Caco-2 (cell line): ENCODE measurements at regions not wholly inside any gene's neighbourhood (a gene's known extent, or its start where the extent isn't known, plus 50 kb on each side); places are given as distances from the start of the nearest gene placed in this dataset.

Experiments used
- BruUV-seq: library from RNA; stranded (reverse); fragments of 400-500 nt; replicated peaks from 2 replicates; lab custom pipeline; 2021; lab: Mats Ljungman, UMichigan
- CTCF ChIA-PET: fragments of 300-600 bp; sonication (Branson Sonifier 250); formaldehyde crosslinking; loops from one replicate; lab custom pipeline; 2022; ENCODE audit warnings: antibody characterized with exemption; lab: Charles Lee
- POLR2A ChIA-PET: fragments of 300-600 bp; sonication (Branson Sonifier 250); formaldehyde crosslinking; loops from one replicate; lab custom pipeline; 2022; ENCODE audit warnings: antibody characterized with exemption; lab: Charles Lee
- DNase-seq, 2 experiments: peaks; one replicate each; pipeline versions ENCODE4 v3.0.0 to v3.0.0-alpha.2; 2020 to 2022
- H3K27me3 ChIP-seq: replicated peaks from 2 replicates; pipeline ENCODE4 v1.6.0; 2011; ENCODE audit warnings: low read length; ENCODE audit not compliant: control insufficient read depth, insufficient read depth
- H3K36me3 ChIP-seq: 2 replicates; pipeline ENCODE4 v1.5.1; 2011; ENCODE audit warnings: low read length; ENCODE audit not compliant: control insufficient read depth, insufficient read depth
- H3K4me1 ChIP-seq: fragments of 250-450 bp; sonication (Bioruptor Pico); 2 replicates; pipeline ENCODE4 v1.5.1; 2020; ENCODE audit warnings: mild to moderate bottlenecking
- H3K4me3 ChIP-seq: 2 replicates; pipeline ENCODE4 v1.5.1; 2011; ENCODE audit warnings: low read depth, mild to moderate bottlenecking, control low read depth, low read length
- H3K9me3 ChIP-seq: fragments of 250-450 bp; sonication (Bioruptor Pico); 2 replicates; pipeline ENCODE4 v1.5.1; 2020; ENCODE audit warnings: mild to moderate bottlenecking, moderate library complexity
- H3K27ac Mint-ChIP-seq: one replicate; pipeline ENCODE4 v1.8.0; 2022; ENCODE audit warnings: mixed read lengths; ENCODE audit not compliant: unreplicated experiment
- H3K27me3 Mint-ChIP-seq: one replicate; pipeline ENCODE4 v1.8.0; 2022; ENCODE audit warnings: mixed read lengths; ENCODE audit not compliant: insufficient read depth, unreplicated experiment
- H3K36me3 Mint-ChIP-seq: one replicate; pipeline ENCODE4 v1.8.0; 2022; ENCODE audit warnings: mild to moderate bottlenecking, mixed read lengths; ENCODE audit not compliant: insufficient read depth, unreplicated experiment
- H3K4me1 Mint-ChIP-seq: one replicate; pipeline ENCODE4 v1.8.0; 2022; ENCODE audit warnings: low read depth, mixed read lengths; ENCODE audit not compliant: unreplicated experiment
- H3K4me3 Mint-ChIP-seq: one replicate; pipeline ENCODE4 v1.8.0; 2022; ENCODE audit warnings: mild to moderate bottlenecking, moderate library complexity, mixed read lengths; ENCODE audit not compliant: unreplicated experiment
- H3K9me3 Mint-ChIP-seq: one replicate; pipeline ENCODE4 v1.8.0; 2022; ENCODE audit warnings: mixed read lengths; ENCODE audit not compliant: unreplicated experiment
- CTCF ChIP-seq, 2 experiments: fragments of 200-600 bp in 1 of 2; IDR thresholded peaks; 1 replicate in 1 of 2; 2 replicates in 1 of 2; pipeline versions ENCODE4 v1.5.1 to v1.8.0; 2011 to 2022; ENCODE audit warnings: antibody characterized with exemption in 1 of 2, control low read depth in 1 of 2, inconsistent platforms in 1 of 2, low read depth in 1 of 2, low read length in 1 of 2, mild to moderate bottlenecking in 1 of 2, moderate library complexity in 1 of 2; ENCODE audit not compliant: insufficient read depth in 1 of 2, severe bottlenecking in 1 of 2, unreplicated experiment in 1 of 2
- intact Hi-C: fragments of 100-400 bp; cut with micrococcal nuclease; formaldehyde crosslinking; loops from one replicate; pipeline ENCODE4 v1.10.0; 2022; ENCODE audit not compliant: unreplicated experiment

GRCh38 chr6:167574431-167575151 is 249.7 kb downstream of the TTLL2 start:
- no peaks in the 10 kb centered on the region for H3K27me3 Mint-ChIP-seq
- no peak overlapping the region for H3K4me3 Mint-ChIP-seq
- intact Hi-C loops = no loop called here
- no peak for TF ChIP-seq CTCF (IDR thresholded peaks at IDR 0.05; ENCODE audit: insufficient read depth in 1 of 2, low read depth in 1 of 2, low read length in 1 of 2, severe bottlenecking in 1 of 2, unreplicated experiment in 1 of 2)
- Histone ChIP-seq H3K4me1 (no peaks in the 10 kb centered on the region), H3K27me3 (no peaks in the 10 kb centered on the region), H3K36me3 (no peaks in the 10 kb centered on the region), H3K4me3 (no peak overlapping the region), H3K9me3 (no peaks in the 10 kb centered on the region)
- CTCF ChIA-PET = no interaction called here
- no peaks in the 10 kb centered on the region for H3K9me3 Mint-ChIP-seq
- DNase-seq = no peak
- no peaks in the 10 kb centered on the region for H3K36me3 Mint-ChIP-seq
- no TSS peak for BruUV-seq
- peaks cover 4% of the 10 kb centered on the region for H3K4me1 Mint-ChIP-seq
- H3K27ac Mint-ChIP-seq = no peak overlapping the region
- POLR2A ChIA-PET = no interaction called here

GRCh38 chr6:167575158-167575696 is 250.3 kb downstream of the TTLL2 start:
- Mint-ChIP-seq H3K36me3 (no peaks in the 10 kb centered on the region), H3K27ac (no peak overlapping the region), H3K4me3 (no peak overlapping the region), H3K4me1 (peaks cover 6% of the 10 kb centered on the region), H3K27me3 (no peaks in the 10 kb centered on the region), H3K9me3 (no peaks in the 10 kb centered on the region)
- Histone ChIP-seq H3K9me3 (no peaks in the 10 kb centered on the region), H3K27me3 (no peaks in the 10 kb centered on the region), H3K36me3 (no peaks in the 10 kb centered on the region), H3K4me1 (no peaks in the 10 kb centered on the region), H3K4me3 (no peak overlapping the region)
- ChIA-PET POLR2A (no interaction called here), CTCF (no interaction called here)
- BruUV-seq = no TSS peak
- DNase-seq = no peak
- TF ChIP-seq CTCF (IDR thresholded peaks at IDR 0.05; ENCODE audit: insufficient read depth in 1 of 2, low read depth in 1 of 2, low read length in 1 of 2, severe bottlenecking in 1 of 2, unreplicated experiment in 1 of 2) = no peak
- intact Hi-C loops = no loop called here

- no peak overlapping the region for H3K4me3 ChIP-seq
- H3K9me3 ChIP-seq = no peaks in the 10 kb centered on the region
- no peaks in the 10 kb centered on the region for H3K36me3 ChIP-seq
- ChIA-PET POLR2A (no interaction called here), CTCF (no interaction called here)
- intact Hi-C loops = no loop called here
- H3K4me1 ChIP-seq = no peaks in the 10 kb centered on the region
- Mint-ChIP-seq H3K36me3 (no peaks in the 10 kb centered on the region), H3K27me3 (no peaks in the 10 kb centered on the region), H3K4me1 (peaks cover 12% of the 10 kb centered on the region), H3K27ac (no peak overlapping the region), H3K9me3 (no peaks in the 10 kb centered on the region), H3K4me3 (no peak overlapping the region)
- H3K27me3 ChIP-seq = no peaks in the 10 kb centered on the region
- BruUV-seq = no TSS peak
- TF ChIP-seq CTCF (IDR thresholded peaks at IDR 0.05; ENCODE audit: insufficient read depth in 1 of 2, low read depth in 1 of 2, low read length in 1 of 2, severe bottlenecking in 1 of 2, unreplicated experiment in 1 of 2) = no peak
- no peak for DNase-seq
Observed at GRCh38 chr6:167576050-167576741, 250.5 kb upstream of the AFDN start.
